IMR-90 (cell line): ENCODE measurements at regions not wholly inside any gene's neighbourhood (a gene's known extent, or its start where the extent isn't known, plus 50 kb on each side); places are given as distances from the start of the nearest gene placed in this dataset.

Experiments used
- ATAC-seq: fragments of 200-7000 bp; cut with Tn5 transposase; 2 replicates; pipeline ENCODE4 v1.9.1; 2020; ENCODE audit warnings: low read depth, mild to moderate bottlenecking, moderate library complexity
- BruUV-seq: library from RNA; stranded (reverse); fragments of 400-500 nt; replicated peaks from 2 replicates; lab custom pipeline; 2021; lab: Mats Ljungman, UMichigan
- CTCF ChIA-PET: fragments of 300-600 bp; formaldehyde crosslinking; extraction: SDS; loops from one replicate; lab custom pipeline; 2021; ENCODE audit warnings: antibody characterized with exemption; lab: Yijun Ruan, JAX
- POLR2A ChIA-PET: fragments of 300-600 bp; sonication (Branson Sonifier 250); formaldehyde crosslinking; loops from one replicate; lab custom pipeline; 2022; ENCODE audit warnings: antibody characterized with exemption; ENCODE audit not compliant: unreplicated experiment; lab: Charles Lee
- DNase-seq: peaks from one replicate; pipeline ENCODE4 v3.0.0; 2013
- H2AFZ ChIP-seq: replicated peaks from 2 replicates; pipeline ENCODE3; 2013; ENCODE audit warnings: low read length, mild to moderate bottlenecking; ENCODE audit not compliant: poor library complexity
- H2AK5ac ChIP-seq: 2 replicates; pipeline ENCODE4 v1.6.1; 2013; ENCODE audit warnings: low read depth, low read length, inconsistent platforms
- H2AK9ac ChIP-seq: replicated peaks from 2 replicates; pipeline ENCODE3; 2013; ENCODE audit warnings: mild to moderate bottlenecking, low read depth, low read length, moderate library complexity; ENCODE audit not compliant: poor library complexity
- H2BK120ac ChIP-seq: 2 replicates; pipeline ENCODE4 v1.6.1; 2013; ENCODE audit warnings: low read depth, low read length, inconsistent platforms
- H2BK15ac ChIP-seq: 3 replicates; pipeline ENCODE4 v1.6.1; 2013; ENCODE audit warnings: low read depth, low read length, inconsistent platforms
- H2BK20ac ChIP-seq: 2 replicates; pipeline ENCODE4 v1.6.1; 2013; ENCODE audit warnings: low read depth, mild to moderate bottlenecking, inconsistent platforms, low read length, moderate library complexity
- H2BK5ac ChIP-seq: 2 replicates; pipeline ENCODE4 v1.6.1; 2013; ENCODE audit warnings: mild to moderate bottlenecking, low read depth, low read length, inconsistent platforms; ENCODE audit not compliant: poor library complexity, severe bottlenecking
- H3K14ac ChIP-seq: replicated peaks from 2 replicates; pipeline ENCODE4 v1.6.1; 2013; ENCODE audit warnings: low read depth, low read length, inconsistent platforms
- H3K18ac ChIP-seq: 2 replicates; pipeline ENCODE4 v1.6.1; 2013; ENCODE audit warnings: low read depth, low read length, control low read depth
- H3K23ac ChIP-seq: 2 replicates; pipeline ENCODE4 v1.6.1; 2013; ENCODE audit warnings: low read depth, low read length, inconsistent platforms
- H3K27ac ChIP-seq: 2 replicates; pipeline ENCODE4 v1.5.1; 2013; ENCODE audit warnings: mild to moderate bottlenecking, control low read depth, low read length; ENCODE audit not compliant: insufficient read depth
- H3K27me3 ChIP-seq: 2 replicates; pipeline ENCODE4 v1.6.1; 2013; ENCODE audit warnings: low read length; ENCODE audit not compliant: control insufficient read depth, insufficient read depth
- H3K36me3 ChIP-seq: 2 replicates; pipeline ENCODE4 v1.6.1; 2013; ENCODE audit warnings: low read length, mixed read lengths; ENCODE audit not compliant: control insufficient read depth, insufficient read depth
- H3K4ac ChIP-seq: 2 replicates; pipeline ENCODE4 v1.6.1; 2013; ENCODE audit warnings: low read depth, low read length, inconsistent platforms
- H3K4me1 ChIP-seq: 2 replicates; pipeline ENCODE4 v1.6.1; 2013; ENCODE audit warnings: low read length, mixed read lengths; ENCODE audit not compliant: control insufficient read depth, insufficient read depth
- H3K4me2 ChIP-seq: 2 replicates; pipeline ENCODE4 v1.6.1; 2013; ENCODE audit warnings: low read depth, mild to moderate bottlenecking, control low read depth, low read length, moderate library complexity
- H3K4me3 ChIP-seq: 2 replicates; pipeline ENCODE4 v1.5.1; 2013; ENCODE audit warnings: low read depth, mild to moderate bottlenecking, control low read depth, low read length, moderate library complexity; ENCODE audit not compliant: insufficient read depth
- H3K56ac ChIP-seq: 2 replicates; pipeline ENCODE4 v1.6.1; 2013; ENCODE audit warnings: low read length, inconsistent platforms; ENCODE audit not compliant: insufficient read depth; ENCODE audit errors: extremely low read depth
- H3K79me1 ChIP-seq, 2 experiments: 2 replicates each; pipeline ENCODE4 v1.6.1; 2013; ENCODE audit warnings: low read length in 2 of 2, inconsistent platforms in 1 of 2, low read depth in 1 of 2
- H3K9ac ChIP-seq: 2 replicates; pipeline ENCODE4 v1.6.1; 2013; ENCODE audit warnings: low read depth, low read length, control low read depth
- H3K9me1 ChIP-seq: 2 replicates; pipeline ENCODE4 v1.6.1; 2013; ENCODE audit warnings: low read length, inconsistent platforms; ENCODE audit not compliant: insufficient read depth
- H3K9me3 ChIP-seq: 2 replicates; pipeline ENCODE4 v1.6.1; 2013; ENCODE audit warnings: low read length; ENCODE audit not compliant: control insufficient read depth, insufficient read depth
- H4K20me1 ChIP-seq: 2 replicates; pipeline ENCODE4 v1.6.1; 2013; ENCODE audit warnings: low read length, inconsistent platforms; ENCODE audit not compliant: insufficient read depth
- H4K5ac ChIP-seq: 2 replicates; pipeline ENCODE4 v1.6.1; 2013; ENCODE audit warnings: mild to moderate bottlenecking, low read depth, low read length, control low read depth
- H4K8ac ChIP-seq, 2 experiments: 2 replicates each; pipeline ENCODE4 v1.6.1; 2013; ENCODE audit warnings: low read depth in 2 of 2, low read length in 2 of 2, control low read depth in 1 of 2, inconsistent platforms in 1 of 2
- H4K91ac ChIP-seq: 2 replicates; pipeline ENCODE4 v1.6.1; 2013; ENCODE audit warnings: low read depth, low read length, inconsistent platforms; ENCODE audit not compliant: insufficient read depth
- CHD1 ChIP-seq: IDR thresholded peaks from 2 replicates; pipeline ENCODE4 v1.6.1; 2012; ENCODE audit warnings: low read depth, low read length, improper control_type of control experiment
- CTCF ChIP-seq: conservative IDR thresholded peaks from 2 replicates; pipeline ENCODE4 v1.5.1; 2012; ENCODE audit warnings: mild to moderate bottlenecking, low read depth, low read length, improper control_type of control experiment
- MAFK ChIP-seq: IDR thresholded peaks from 2 replicates; pipeline ENCODE4 v1.6.1; 2012; ENCODE audit warnings: low read depth, low read length, improper control_type of control experiment
- MAZ ChIP-seq: IDR thresholded peaks from 2 replicates; pipeline ENCODE4 v1.6.1; 2012; ENCODE audit warnings: low read depth, mild to moderate bottlenecking, low read length, improper control_type of control experiment, moderate library complexity, borderline replicate concordance
- MXI1 ChIP-seq: IDR thresholded peaks from 2 replicates; pipeline ENCODE4 v1.6.1; 2012; ENCODE audit warnings: low read depth, mild to moderate bottlenecking, low read length, moderate library complexity, borderline replicate concordance
- NFE2L2 ChIP-seq: fragments of 150-350 bp; IDR thresholded peaks from 2 replicates; pipeline ENCODE4 v1.6.1; 2016; ENCODE audit warnings: low read depth, mild to moderate bottlenecking, low read length
- POLR2A ChIP-seq: IDR thresholded peaks from 2 replicates; pipeline ENCODE4 v1.6.1; 2012; ENCODE audit warnings: mild to moderate bottlenecking, low read depth, low read length
- RAD21 ChIP-seq: IDR thresholded peaks from 2 replicates; pipeline ENCODE4 v1.6.1; 2012; ENCODE audit warnings: low read length, improper control_type of control experiment
- RFX5 ChIP-seq: IDR thresholded peaks from 2 replicates; pipeline ENCODE4 v1.8.0; 2012; ENCODE audit warnings: low read depth, mild to moderate bottlenecking, low read length, moderate library complexity
- SMC3 ChIP-seq: fragments of 150-350 bp; IDR thresholded peaks from 2 replicates; pipeline ENCODE4 v1.6.1; 2016; ENCODE audit warnings: low read depth, mild to moderate bottlenecking, antibody characterized with exemption, low read length, moderate library complexity
- WGBS, 2 experiments: methylation state at CpG; one replicate each; pipeline versions ENCODE4 v1.1.5 to v1.1.7; 2013; ENCODE audit warnings: missing lambda C conversion rate in 2 of 2; ENCODE audit not compliant: insufficient read length in 1 of 2; ENCODE audit errors: extremely low coverage in 2 of 2; 5-methylcytosine and 5-hydroxymethylcytosine counted together
- dilution Hi-C: fragments of 300-500 bp; cut with HindIII; formaldehyde crosslinking; loops from one replicate; pipeline ENCODE4 v1.14.3; 2018; ENCODE audit warnings: low sequenced_read_pairs; ENCODE audit not compliant: unreplicated experiment
- in situ Hi-C: fragments of 300-500 bp; cut with MboI; formaldehyde crosslinking; loops from 3 replicates; pipeline ENCODE4 v1.14.3; 2019; ENCODE audit warnings: low sequenced_read_pairs, inconsistent platforms, mixed read lengths
- intact Hi-C: fragments of 100-400 bp; cut with micrococcal nuclease; formaldehyde crosslinking; loops from 2 replicates; pipeline ENCODE4 v1.10.0; 2022

- Histone ChIP-seq H3K9me3 (no peaks in the 10 kb centered on the region), H3K4ac (peak overlapping the region; percentile 95), H2AK5ac (peak overlapping the region; percentile 68), H4K91ac (peak overlapping the region; percentile 79), H3K36me3 (no peaks in the 10 kb centered on the region), H2BK5ac (no peak overlapping the region), H4K20me1 (no peaks in the 10 kb centered on the region), H3K4me2 (no peak overlapping the region), H2BK15ac (peak overlapping the region; percentile 86; the same call in 2 of the 3 replicates), H2AK9ac (peak overlapping the region; percentile 80), H3K9ac (no peak overlapping the region), H3K4me3 (no peak overlapping the region), H4K5ac (peak overlapping the region; percentile 97; the same call in 1 of the 2 replicates), H3K18ac (peak overlapping the region; percentile 53), H4K8ac (peak overlapping the region in 1 of 2 experiments; percentile 76; a peak in 1 of 4 replicates), H2BK20ac (peak overlapping the region; percentile 82), H3K14ac (peak overlapping the region; percentile 57), H3K23ac (peak overlapping the region; percentile 83), H2AFZ (peak overlapping the region; percentile 39), H3K27ac (peak overlapping the region; percentile 16; the same call in 1 of the 2 replicates), H3K27me3 (no peaks in the 10 kb centered on the region), H3K79me1 (no peaks in the 10 kb centered on the region), H3K4me1 (peaks cover 24% of the 10 kb centered on the region), H3K56ac (0 out of 2 replicates have a peak overlapping the region, but pooled peaks have one; percentile 5), H3K9me1 (peaks cover 13% of the 10 kb centered on the region), H2BK120ac (peak overlapping the region; percentile 88)
- DNase-seq (peak; percentile 26), ATAC-seq (peak; percentile 19; the same call in 1 of the 2 replicates)
- POLR2A ChIA-PET: no interaction called here
- CTCF ChIA-PET: no interaction called here
- no peak for TF ChIP-seq SMC3
- TF ChIP-seq CHD1: no peak
- TF ChIP-seq RAD21: no peak
- TF ChIP-seq NFE2L2: no peak
- no peak for TF ChIP-seq POLR2A
- TF ChIP-seq CTCF: no peak
- TF ChIP-seq MXI1: no peak
- no peak for TF ChIP-seq RFX5
- TF ChIP-seq MAFK: no peak
- no peak for TF ChIP-seq MAZ
- BruUV-seq: no TSS peak
- intact Hi-C loops: no loop called here
- dilution Hi-C loops: no loop called here
- in situ Hi-C loops: no loop called here
- WGBS, 2 experiments: 82% methylated on average over 5 of the region's 6 CpGs; no CpG with 5 or more reads in 1 of the 2 experiments
These were observed 90.8 kb downstream of the TMEM30B start for GRCh38 chr14:61190341-61190740.
